HEK293 (cell line): ENCODE measurements at regions not wholly inside any gene's neighbourhood (a gene's known extent, or its start where the extent isn't known, plus 50 kb on each side); places are given as distances from the start of the nearest gene placed in this dataset.

Experiments
- CTCF ChIA-PET: fragments of 350-600 bp; formaldehyde crosslinking; extraction: SDS; loops from one replicate; lab custom pipeline; 2021; ENCODE audit warnings: antibody characterized with exemption; lab: Yijun Ruan, JAX
- POLR2A ChIA-PET: fragments of 300-600 bp; formaldehyde crosslinking; extraction: SDS; loops from one replicate; lab custom pipeline; 2020; ENCODE audit warnings: antibody characterized with exemption, inconsistent platforms; lab: Yijun Ruan, JAX
- H3K27ac ChIP-seq: fragments of 200-500 bp; sonication (Bioruptor generic); 2 replicates; pipeline ENCODE4 v1.5.1; 2014; ENCODE audit warnings: low read depth, low read length, control low read depth, inconsistent platforms; ENCODE audit errors: extremely low read depth
- H3K36me3 ChIP-seq, 2 experiments: fragments of 200-500 bp in 1 of 2; sonication (Bioruptor generic) in 1 of 2; 1 replicate in 1 of 2; 2 replicates in 1 of 2; pipeline ENCODE4 v1.5.1; 2014 to 2017; ENCODE audit warnings: inconsistent platforms in 2 of 2, low read length in 2 of 2; ENCODE audit not compliant: control insufficient read depth in 2 of 2, insufficient read depth in 1 of 2
- H3K4me1 ChIP-seq: fragments of 200-500 bp; sonication (Bioruptor generic); 2 replicates; pipeline ENCODE4 v1.5.1; 2014; ENCODE audit warnings: mild to moderate bottlenecking, low read length, inconsistent platforms; ENCODE audit not compliant: control insufficient read depth, insufficient read depth
- H3K4me3 ChIP-seq: 2 replicates; pipeline ENCODE4 v1.5.1; 2011; ENCODE audit warnings: low read depth, mild to moderate bottlenecking, control low read depth, low read length, moderate library complexity
- H3K9me3 ChIP-seq: fragments of 200-500 bp; sonication (Bioruptor generic); 2 replicates; pipeline ENCODE4 v1.5.1; 2014; ENCODE audit warnings: low read depth, low read length, inconsistent platforms; ENCODE audit not compliant: control insufficient read depth, insufficient read depth
- HOXC10 ChIP-seq: sonication (generic); formaldehyde crosslinking; IDR thresholded peaks from 2 replicates; pipeline ENCODE4 v1.8.1; 2023; ENCODE audit warnings: mild to moderate bottlenecking, missing genetic modification reagents
- OSR2 ChIP-seq: fragments of 450-650 bp; formaldehyde crosslinking; IDR thresholded peaks from 2 replicates; pipeline ENCODE4 v1.5.1; 2016; ENCODE audit warnings: missing biosample characterization, missing genetic modification characterization
- ZBTB7A ChIP-seq: fragments of 450-650 bp; formaldehyde crosslinking; IDR thresholded peaks from 2 replicates; pipeline ENCODE4 v1.5.1; 2016; ENCODE audit warnings: low read depth, missing biosample characterization, missing genetic modification characterization
- ZEB2 ChIP-seq: fragments of 450-650 bp; formaldehyde crosslinking; IDR thresholded peaks from 2 replicates; pipeline ENCODE4 v1.5.1; 2016; ENCODE audit warnings: missing biosample characterization, missing genetic modification characterization
- ZNF10 ChIP-seq: fragments of 450-650 bp; formaldehyde crosslinking; IDR thresholded peaks from 2 replicates; pipeline ENCODE4 v1.5.1; 2017; ENCODE audit warnings: missing biosample characterization, missing genetic modification characterization
- ZNF138 ChIP-seq: fragments of 450-650 bp; formaldehyde crosslinking; IDR thresholded peaks from 2 replicates; pipeline ENCODE4 v1.5.1; 2016; ENCODE audit warnings: missing biosample characterization, missing genetic modification characterization, borderline replicate concordance
- ZNF221 ChIP-seq: fragments of 450-650 bp; formaldehyde crosslinking; IDR thresholded peaks from 2 replicates; pipeline ENCODE4 v1.5.1; 2017; ENCODE audit warnings: missing biosample characterization, missing genetic modification characterization, borderline replicate concordance
- ZNF239 ChIP-seq: fragments of 450-650 bp; formaldehyde crosslinking; IDR thresholded peaks from 2 replicates; pipeline ENCODE4 v1.5.1; 2016; ENCODE audit warnings: missing biosample characterization, missing genetic modification characterization
- ZNF280C ChIP-seq: fragments of 450-650 bp; formaldehyde crosslinking; IDR thresholded peaks from 2 replicates; pipeline ENCODE4 v1.5.1; 2016; ENCODE audit warnings: missing biosample characterization, missing genetic modification characterization
- ZNF324 ChIP-seq: fragments of 450-650 bp; formaldehyde crosslinking; IDR thresholded peaks from 2 replicates; pipeline ENCODE4 v1.5.1; 2016; ENCODE audit warnings: missing biosample characterization, missing genetic modification characterization
- ZNF354C ChIP-seq: fragments of 450-650 bp; formaldehyde crosslinking; IDR thresholded peaks from 2 replicates; pipeline ENCODE4 v1.5.1; 2016; ENCODE audit warnings: missing biosample characterization, missing genetic modification characterization, low read depth, borderline replicate concordance
- ZNF362 ChIP-seq: fragments of 450-650 bp; formaldehyde crosslinking; IDR thresholded peaks from 2 replicates; pipeline ENCODE4 v1.5.1; 2016; ENCODE audit warnings: missing biosample characterization, missing genetic modification characterization
- ZNF549 ChIP-seq: fragments of 450-650 bp; IDR thresholded peaks from 2 replicates; pipeline ENCODE4 v1.5.1; 2018; ENCODE audit warnings: missing biosample characterization, missing genetic modification characterization, mild to moderate bottlenecking, inconsistent platforms, moderate library complexity
- ZNF585B ChIP-seq: fragments of 450-650 bp; formaldehyde crosslinking; IDR thresholded peaks from 2 replicates; pipeline ENCODE4 v1.5.1; 2016; ENCODE audit warnings: missing biosample characterization, missing genetic modification characterization
- ZSCAN16 ChIP-seq: fragments of 450-650 bp; formaldehyde crosslinking; IDR thresholded peaks from 2 replicates; pipeline ENCODE4 v1.5.1; 2016; ENCODE audit warnings: missing biosample characterization, missing genetic modification characterization
- ZSCAN18 ChIP-seq: fragments of 450-650 bp; formaldehyde crosslinking; IDR thresholded peaks from 2 replicates; pipeline ENCODE4 v1.5.1; 2016; ENCODE audit warnings: missing biosample characterization, missing genetic modification characterization
- TF ChIP-seq, protein P1 (sequence below): fragments of 450-650 bp; formaldehyde crosslinking; IDR thresholded peaks from 2 replicates; pipeline ENCODE4 v1.5.1; 2016; ENCODE audit warnings: missing biosample characterization, missing genetic modification characterization
- TF ChIP-seq, protein P2 (sequence below): fragments of 450-650 bp; formaldehyde crosslinking; IDR thresholded peaks from 2 replicates; pipeline ENCODE4 v1.5.1; 2016; ENCODE audit warnings: missing biosample characterization, missing genetic modification characterization

DNA sequence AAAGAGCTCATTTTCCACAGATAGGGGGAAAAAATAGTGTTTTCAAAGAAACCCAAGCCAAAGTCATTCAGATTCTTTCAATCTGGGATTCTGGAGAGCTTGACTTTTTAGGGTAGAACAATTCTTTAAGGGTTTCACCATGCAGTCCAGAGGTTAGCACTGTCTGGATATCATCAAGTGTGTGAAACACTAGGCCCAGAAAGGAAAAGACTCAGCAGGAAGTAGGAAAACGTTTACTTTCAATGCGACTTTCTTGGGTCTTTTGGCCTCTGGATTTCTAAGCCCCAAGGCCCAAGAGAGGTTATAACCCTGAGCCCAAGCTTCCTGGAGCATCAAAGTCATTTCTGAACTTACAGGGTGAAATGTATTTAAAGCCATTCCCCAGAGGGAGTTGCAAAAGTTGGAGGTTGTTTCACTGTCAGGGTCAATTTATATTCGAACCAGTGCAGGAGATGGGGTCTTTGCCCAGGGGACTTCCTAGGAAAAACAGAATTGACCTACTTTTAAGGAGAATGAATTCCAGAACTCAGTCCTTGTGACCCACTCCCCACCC lies 158.0 kb downstream of the C7orf25 start:
- no peaks in the 10 kb centered on the region for H3K9me3 ChIP-seq
- H3K4me1 ChIP-seq, result no peaks in the 10 kb centered on the region
- H3K27ac ChIP-seq, result no peak overlapping the region
- H3K4me3 ChIP-seq, result no peak overlapping the region
- CTCF ChIA-PET, result interaction anchor here (3.3 kb wide), 1 partner anchor 9 kb away, joined by 17 read pairs; no protein-coding TSS in a partner anchor
- TF ChIP-seq OSR2 (tag by site-specific recombination), result no peak
- no peak for TF ChIP-seq ZNF10
- no peak for TF ChIP-seq ZNF138 (tag by site-specific recombination)
- no peak for TF ChIP-seq ZNF280C (tag by site-specific recombination)
- TF ChIP-seq ZNF354C, result no peak
- TF ChIP-seq, protein P1, sequence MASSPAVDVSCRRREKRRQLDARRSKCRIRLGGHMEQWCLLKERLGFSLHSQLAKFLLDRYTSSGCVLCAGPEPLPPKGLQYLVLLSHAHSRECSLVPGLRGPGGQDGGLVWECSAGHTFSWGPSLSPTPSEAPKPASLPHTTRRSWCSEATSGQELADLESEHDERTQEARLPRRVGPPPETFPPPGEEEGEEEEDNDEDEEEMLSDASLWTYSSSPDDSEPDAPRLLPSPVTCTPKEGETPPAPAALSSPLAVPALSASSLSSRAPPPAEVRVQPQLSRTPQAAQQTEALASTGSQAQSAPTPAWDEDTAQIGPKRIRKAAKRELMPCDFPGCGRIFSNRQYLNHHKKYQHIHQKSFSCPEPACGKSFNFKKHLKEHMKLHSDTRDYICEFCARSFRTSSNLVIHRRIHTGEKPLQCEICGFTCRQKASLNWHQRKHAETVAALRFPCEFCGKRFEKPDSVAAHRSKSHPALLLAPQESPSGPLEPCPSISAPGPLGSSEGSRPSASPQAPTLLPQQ (tag by site-specific recombination), result no peak
- TF ChIP-seq ZSCAN18 (tag by site-specific recombination), result no peak
- TF ChIP-seq ZNF585B (tag by site-specific recombination), result no peak
- TF ChIP-seq HOXC10, result no peak
- TF ChIP-seq ZBTB7A (tag by site-specific recombination), result no peak
- TF ChIP-seq ZNF362, result no peak
- TF ChIP-seq ZNF324 (tag by site-specific recombination), result no peak
- TF ChIP-seq ZNF239 (tag by site-specific recombination), result no peak
- no peak for TF ChIP-seq ZNF549 (tag by site-specific recombination)
- POLR2A ChIA-PET, result no interaction called here
- H3K36me3 ChIP-seq, result no peaks in the 10 kb centered on the region

DNA sequence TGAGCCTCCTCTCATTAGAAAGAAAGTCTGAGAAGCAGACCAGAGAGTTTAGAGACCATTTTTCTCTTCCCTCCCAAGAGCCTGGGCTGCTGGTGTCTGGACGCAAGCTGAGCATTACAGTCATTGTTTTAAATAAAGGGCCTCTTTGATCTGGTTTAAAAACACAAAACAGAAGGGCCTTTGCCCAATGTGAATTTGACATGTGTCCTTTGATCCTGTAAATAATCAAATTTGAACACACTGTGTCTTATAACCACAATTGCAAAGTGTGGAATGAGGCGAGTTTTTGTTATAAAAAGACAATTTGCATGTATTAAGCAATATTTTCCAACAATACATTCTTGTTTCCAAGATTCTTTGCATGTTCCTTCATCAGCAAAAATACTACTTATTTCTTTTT lies 158.5 kb downstream of the C7orf25 start:
- no peak for TF ChIP-seq ZNF221 (tag by site-specific recombination)
- no peak for TF ChIP-seq ZEB2 (tag by site-specific recombination)
- no peak for TF ChIP-seq ZSCAN16 (tag by site-specific recombination)
- TF ChIP-seq ZNF362, result no peak
- TF ChIP-seq, protein P2, sequence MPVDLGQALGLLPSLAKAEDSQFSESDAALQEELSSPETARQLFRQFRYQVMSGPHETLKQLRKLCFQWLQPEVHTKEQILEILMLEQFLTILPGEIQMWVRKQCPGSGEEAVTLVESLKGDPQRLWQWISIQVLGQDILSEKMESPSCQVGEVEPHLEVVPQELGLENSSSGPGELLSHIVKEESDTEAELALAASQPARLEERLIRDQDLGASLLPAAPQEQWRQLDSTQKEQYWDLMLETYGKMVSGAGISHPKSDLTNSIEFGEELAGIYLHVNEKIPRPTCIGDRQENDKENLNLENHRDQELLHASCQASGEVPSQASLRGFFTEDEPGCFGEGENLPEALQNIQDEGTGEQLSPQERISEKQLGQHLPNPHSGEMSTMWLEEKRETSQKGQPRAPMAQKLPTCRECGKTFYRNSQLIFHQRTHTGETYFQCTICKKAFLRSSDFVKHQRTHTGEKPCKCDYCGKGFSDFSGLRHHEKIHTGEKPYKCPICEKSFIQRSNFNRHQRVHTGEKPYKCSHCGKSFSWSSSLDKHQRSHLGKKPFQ (tag by site-specific recombination), result no peak
- Histone ChIP-seq H3K4me1 (no peaks in the 10 kb centered on the region), H3K27ac (no peak overlapping the region), H3K9me3 (no peaks in the 10 kb centered on the region), H3K36me3 (no peaks in the 10 kb centered on the region), H3K4me3 (no peak overlapping the region)
- CTCF ChIA-PET, result interaction anchor here (3.3 kb wide), 1 partner anchor 8 kb away, joined by 17 read pairs; no protein-coding TSS in a partner anchor
- POLR2A ChIA-PET, result no interaction called here
